HepG2 (cell line): ENCODE measurements at regions not wholly inside any gene's neighbourhood (a gene's known extent, or its start where the extent isn't known, plus 50 kb on each side); places are given as distances from the start of the nearest gene placed in this dataset.

ENCODE experiments used
- ATAC-seq: fragments of 200-7000 bp; cut with Tn5 transposase; 3 replicates; pipeline ENCODE4 v1.9.1; 2020; ENCODE audit warnings: mild to moderate bottlenecking, moderate library complexity
- BruUV-seq: library from RNA; stranded (reverse); fragments of 400-500 nt; replicated peaks from 2 replicates; lab custom pipeline; 2021; lab: Mats Ljungman, UMichigan
- CTCF ChIA-PET: fragments of 300-600 bp; formaldehyde crosslinking; extraction: SDS; loops from one replicate; lab custom pipeline; 2021; ENCODE audit warnings: low total read pairs, inconsistent platforms, low intra/inter-chr PET ratio; lab: Yijun Ruan, JAX
- POLR2A ChIA-PET: fragments of 350-600 bp; sonication (Branson Sonifier 250); formaldehyde crosslinking; loops from one replicate; lab custom pipeline; 2020; ENCODE audit warnings: antibody characterized with exemption, inconsistent platforms; lab: Yijun Ruan, JAX
- DNase-seq: peaks from one replicate; pipeline ENCODE4 v3.0.0-alpha.2; 2015; ENCODE audit warnings: low spot score
- FAIRE-seq: peaks from 3 replicates; lab custom pipeline; 2011; peaks lifted over from hg19 to GRCh38; lab: Jason Lieb, UNC
- H2AFZ ChIP-seq: one replicate; pipeline ENCODE4 v1.6.1; 2011; ENCODE audit warnings: low read length, inconsistent platforms
- H3K27ac ChIP-seq: fragments of 300-600 bp; 3 replicates; pipeline ENCODE4 v1.8.0; 2011; ENCODE audit warnings: mixed run types, mild to moderate bottlenecking, mixed read lengths, low read length, inconsistent platforms; ENCODE audit not compliant: insufficient read depth; ENCODE audit errors: extremely low read length
- H3K27me3 ChIP-seq, 2 experiments: fragments of 200-600 bp in 1 of 2; 2 replicates in 1 of 2; 3 replicates in 1 of 2; pipeline versions ENCODE4 v1.6.0 to v1.8.0; 2011; ENCODE audit warnings: low read length in 2 of 2, mild to moderate bottlenecking in 2 of 2, moderate library complexity in 2 of 2, inconsistent platforms in 1 of 2; ENCODE audit not compliant: insufficient read depth in 2 of 2, control insufficient read depth in 1 of 2
- H3K36me3 ChIP-seq, 2 experiments: fragments of 200-600 bp in 1 of 2; replicated peaks in 1 of 2; 2 replicates in 1 of 2; 3 replicates in 1 of 2; pipeline versions ENCODE4 v1.5.1 to v1.8.0; 2011; ENCODE audit warnings: low read length in 2 of 2, inconsistent platforms in 1 of 2; ENCODE audit not compliant: insufficient read depth in 2 of 2, control insufficient read depth in 1 of 2
- H3K4me1 ChIP-seq: 2 replicates; pipeline ENCODE4 v1.5.1; 2012; ENCODE audit warnings: low read length, inconsistent platforms; ENCODE audit not compliant: insufficient read depth
- H3K4me2 ChIP-seq: 2 replicates; pipeline ENCODE4 v1.6.0; 2011; ENCODE audit warnings: low read depth, low read length, inconsistent platforms
- H3K4me3 ChIP-seq, 3 experiments: fragments of 200-600 bp in 1 of 3; sonication (generic), shearing (Covaris generic) in 1 of 3; replicated peaks in 1 of 3; 2 replicates each; pipeline ENCODE4 v1.5.1; 2011 to 2016; ENCODE audit warnings: low read length in 3 of 3, inconsistent platforms in 2 of 3, low read depth in 2 of 3, mild to moderate bottlenecking in 2 of 3, control low read depth in 1 of 3, mixed read lengths in 1 of 3; ENCODE audit not compliant: insufficient read depth in 1 of 3
- H3K79me2 ChIP-seq: one replicate; pipeline ENCODE4 v1.6.1; 2011; ENCODE audit warnings: low read length, inconsistent platforms; ENCODE audit not compliant: insufficient read depth
- H3K9ac ChIP-seq: 2 replicates; pipeline ENCODE4 v1.6.0; 2011; ENCODE audit warnings: mild to moderate bottlenecking, low read depth, low read length, inconsistent platforms; ENCODE audit not compliant: insufficient read depth
- H3K9me3 ChIP-seq: 2 replicates; pipeline ENCODE4 v1.5.1; 2012; ENCODE audit warnings: mild to moderate bottlenecking, low read length
- H4K20me1 ChIP-seq: 2 replicates; pipeline ENCODE4 v1.6.0; 2011; ENCODE audit warnings: inconsistent platforms, mild to moderate bottlenecking, low read length, moderate library complexity; ENCODE audit not compliant: insufficient read depth
- ERF ChIP-seq: IDR thresholded peaks from 2 replicates; pipeline ENCODE4 v1.6.1; 2018; ENCODE audit warnings: missing biosample characterization, missing genetic modification reagents
- LBX2 ChIP-seq: sonication (generic); formaldehyde crosslinking; IDR thresholded peaks from 2 replicates; pipeline ENCODE4 v1.5.0; 2020; ENCODE audit warnings: missing genetic modification reagents, mild to moderate bottlenecking, borderline replicate concordance
- LRRFIP1 ChIP-seq: sonication (generic); formaldehyde crosslinking; conservative IDR thresholded peaks from 2 replicates; pipeline ENCODE4 v1.4.0; 2020; ENCODE audit warnings: missing genetic modification reagents
- NPAS2 ChIP-seq: sonication (generic); formaldehyde crosslinking; IDR thresholded peaks from 2 replicates; pipeline ENCODE4 v1.8.0; 2022; ENCODE audit warnings: mild to moderate bottlenecking, missing genetic modification reagents, borderline replicate concordance
- PBX2 ChIP-seq: IDR thresholded peaks from 2 replicates; pipeline ENCODE4 v1.6.1; 2016; ENCODE audit warnings: control low read depth
- SALL2 ChIP-seq: sonication (generic); formaldehyde crosslinking; IDR thresholded peaks from 2 replicates; pipeline ENCODE4 v1.8.1; 2023; ENCODE audit warnings: mild to moderate bottlenecking, missing genetic modification reagents, inconsistent platforms
- STAG1 ChIP-seq: sonication (generic); formaldehyde crosslinking; IDR thresholded peaks from 2 replicates; pipeline ENCODE4 v1.4.0; 2020; ENCODE audit warnings: missing genetic modification reagents
- ZNF317 ChIP-seq: sonication (generic); formaldehyde crosslinking; IDR thresholded peaks from 2 replicates; pipeline ENCODE4 v1.5.0; 2020; ENCODE audit warnings: mild to moderate bottlenecking, missing genetic modification reagents
- ZNF616 ChIP-seq: sonication (generic); formaldehyde crosslinking; IDR thresholded peaks from 2 replicates; pipeline ENCODE4 v1.5.0; 2020; ENCODE audit warnings: low read depth, mild to moderate bottlenecking, missing genetic modification reagents
- ZNF687 ChIP-seq: sonication (generic); formaldehyde crosslinking; IDR thresholded peaks from 2 replicates; pipeline ENCODE4 v1.5.1; 2020; ENCODE audit warnings: mild to moderate bottlenecking, missing genetic modification reagents, moderate library complexity
- ZSCAN25 ChIP-seq: sonication (generic); formaldehyde crosslinking; IDR thresholded peaks from 2 replicates; pipeline ENCODE4 v1.8.0; 2022; ENCODE audit warnings: mild to moderate bottlenecking, missing genetic modification reagents
- WGBS: methylation state at CpG from one replicate; pipeline ENCODE4 v1.1.6; 2017; ENCODE audit warnings: low lambda C conversion rate; 5-methylcytosine and 5-hydroxymethylcytosine counted together
- in situ Hi-C: cut with HindIII; loops from 2 replicates; pipeline ENCODE4 v1.10.0; 2017; ENCODE audit warnings: low pct_unique_long_range_greater_than_20kb; ENCODE audit not compliant: extremely low pct_ligation_motif_present
- intact Hi-C: fragments of 100-400 bp; cut with micrococcal nuclease; formaldehyde crosslinking; loops from one replicate; pipeline ENCODE4 v1.10.0; 2022; ENCODE audit not compliant: unreplicated experiment

- TF ChIP-seq LBX2 (CRISPR knock-in tag) (no peak), ZNF687 (no peak), STAG1 (CRISPR knock-in tag) (no peak), NPAS2 (CRISPR knock-in tag) (no peak), SALL2 (CRISPR knock-in tag) (no peak), ZNF616 (no peak), ZSCAN25 (no peak), PBX2 (CRISPR knock-in tag) (no peak), LRRFIP1 (CRISPR knock-in tag) (no peak), ERF (CRISPR knock-in tag) (no peak), ZNF317 (no peak)
- TF ChIP-seq, all 625 proteins: peak for 0
- WGBS, result 16% methylated on average over 4 of the region's 4 CpGs
- in situ Hi-C loops (no loop called here), intact Hi-C loops (no loop called here)
- DNase-seq (no peak), FAIRE-seq (no peak), ATAC-seq (no peak)
- H3K9ac ChIP-seq, result no peak overlapping the region
- H3K9me3 ChIP-seq, result no peaks in the 10 kb centered on the region; the same call in 1 of the 2 replicates
- no peaks in the 10 kb centered on the region for H3K4me1 ChIP-seq
- no peaks in the 10 kb centered on the region for H3K79me2 ChIP-seq
- 0 out of 5 replicates have a peak, but pooled peaks cover 0 to 12% of the 10 kb centered on the region in 2 experiments for H3K27me3 ChIP-seq
- ChIA-PET CTCF (no interaction called here), POLR2A (no interaction called here)
- no peak overlapping the region for H2AFZ ChIP-seq
- H3K36me3 ChIP-seq, result no peaks in the 10 kb centered on the region
- no peak overlapping the region for H3K4me2 ChIP-seq
- no peak overlapping the region for H3K27ac ChIP-seq
- no peaks in the 10 kb centered on the region for H4K20me1 ChIP-seq
- H3K4me3 ChIP-seq, result no peak overlapping the region
- BruUV-seq, result no TSS peak
Observed at GRCh38 chr18:77187189-77187588, 54.6 kb upstream of the MBP start.
